Activated naive CD8-positive, alpha-beta T cell treated with anti-CD3 and anti-CD28 coated beads for 36 hours (primary cell): ENCODE measurements at regions not wholly inside any gene's neighbourhood (a gene's known extent, or its start where the extent isn't known, plus 50 kb on each side); places are given as distances from the start of the nearest gene placed in this dataset.

Source experiments
- DNase-seq: peaks from one replicate; pipeline ENCODE4 v3.0.0; 2021
- H3K27ac Mint-ChIP-seq: one replicate; pipeline ENCODE4 v1.8.0; 2022; ENCODE audit warnings: mild to moderate bottlenecking, moderate library complexity, mixed read lengths
- H3K27me3 Mint-ChIP-seq: one replicate; pipeline ENCODE4 v1.8.0; 2022; ENCODE audit warnings: mild to moderate bottlenecking, mixed read lengths
- H3K36me3 Mint-ChIP-seq: one replicate; pipeline ENCODE4 v1.8.0; 2021; ENCODE audit warnings: mild to moderate bottlenecking, mixed read lengths
- H3K4me1 Mint-ChIP-seq: one replicate; pipeline ENCODE4 v1.8.0; 2021; ENCODE audit warnings: mixed read lengths
- H3K4me3 Mint-ChIP-seq: one replicate; pipeline ENCODE4 v1.8.0; 2022; ENCODE audit warnings: mild to moderate bottlenecking, moderate library complexity, mixed read lengths
- H3K9me3 Mint-ChIP-seq: one replicate; pipeline ENCODE4 v1.8.0; 2022; ENCODE audit warnings: mixed read lengths

DNA sequence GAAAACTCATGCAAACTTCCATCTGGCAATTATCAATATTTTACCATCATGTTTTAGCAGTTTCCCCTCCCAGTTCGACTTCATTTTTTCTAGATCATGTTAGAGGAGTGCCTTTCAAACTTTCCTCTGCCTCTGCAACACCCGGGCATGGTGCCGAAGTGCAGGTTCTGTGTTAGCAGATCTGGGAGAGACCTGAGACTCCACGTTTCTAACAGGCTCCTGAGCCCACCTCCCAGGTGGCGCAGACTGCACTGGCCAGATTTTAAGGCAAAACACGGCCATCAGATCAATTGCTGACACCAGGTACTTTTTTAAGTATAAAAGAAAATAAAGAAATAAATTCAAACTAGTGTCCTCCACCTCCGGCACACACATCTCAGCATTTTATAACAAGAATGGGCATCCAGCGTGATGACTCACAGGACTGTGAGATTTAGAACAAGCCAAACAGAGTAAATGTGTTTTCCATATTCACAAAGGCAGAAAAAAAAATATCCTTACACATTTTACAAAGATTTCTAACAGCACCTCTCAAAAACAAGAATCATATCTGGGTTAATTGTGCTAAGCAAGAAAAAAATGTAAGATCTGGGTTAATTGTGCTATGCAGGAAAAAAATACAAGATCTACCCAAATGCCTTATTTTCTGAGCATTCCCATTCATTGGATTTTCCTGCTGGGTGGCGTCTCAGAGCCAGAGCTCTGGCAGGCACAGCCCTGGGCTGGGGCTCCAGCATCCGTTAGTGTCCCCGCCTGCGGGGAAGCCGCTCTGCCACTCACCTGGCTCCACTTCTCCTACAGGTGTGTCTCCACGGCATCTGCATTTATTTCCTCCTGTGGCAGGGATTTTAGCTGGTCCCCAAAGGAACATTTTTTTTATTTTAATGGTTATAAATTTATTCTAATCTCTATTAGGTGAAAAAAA is 127.9 kb upstream of the SOX1 start:
- no peaks in the 10 kb centered on the region for H3K4me1 Mint-ChIP-seq
- H3K36me3 Mint-ChIP-seq = no peaks in the 10 kb centered on the region
- H3K9me3 Mint-ChIP-seq = peaks cover 4% of the 10 kb centered on the region
- no peak overlapping the region for H3K4me3 Mint-ChIP-seq
- H3K27me3 Mint-ChIP-seq = peaks cover 6% of the 10 kb centered on the region
- H3K27ac Mint-ChIP-seq = no peak overlapping the region
- no peak for DNase-seq

- Mint-ChIP-seq H3K9me3 (peaks cover 4% of the 10 kb centered on the region), H3K36me3 (no peaks in the 10 kb centered on the region)
Measured at GRCh38 chr13:111939666-111940278, 127.2 kb upstream of the SOX1 start.

GRCh38 chr13:111940892-111941291 is 126.1 kb upstream of the SOX1 start:
- H3K4me3 Mint-ChIP-seq = no peak overlapping the region

More at GRCh38 chr13:111939666-111940278, 127.2 kb upstream of the SOX1 start:
- Mint-ChIP-seq H3K4me3 (no peak overlapping the region), H3K4me1 (no peaks in the 10 kb centered on the region), H3K27me3 (peaks cover 6% of the 10 kb centered on the region), H3K27ac (no peak overlapping the region)
- DNase-seq = no peak

GRCh38 chr13:111941845-111942447 is 125.0 kb upstream of the SOX1 start:
- Mint-ChIP-seq H3K4me3 (no peak overlapping the region), H3K4me1 (no peaks in the 10 kb centered on the region), H3K36me3 (no peaks in the 10 kb centered on the region), H3K9me3 (no peaks in the 10 kb centered on the region), H3K27me3 (peaks cover 9% of the 10 kb centered on the region), H3K27ac (no peak overlapping the region)
- DNase-seq = no peak

More at GRCh38 chr13:111940892-111941291, 126.1 kb upstream of the SOX1 start:
- DNase-seq = no peak
- Mint-ChIP-seq H3K27me3 (peaks cover 9% of the 10 kb centered on the region), H3K36me3 (no peaks in the 10 kb centered on the region), H3K27ac (no peak overlapping the region), H3K9me3 (no peaks in the 10 kb centered on the region), H3K4me1 (no peaks in the 10 kb centered on the region)

DNA sequence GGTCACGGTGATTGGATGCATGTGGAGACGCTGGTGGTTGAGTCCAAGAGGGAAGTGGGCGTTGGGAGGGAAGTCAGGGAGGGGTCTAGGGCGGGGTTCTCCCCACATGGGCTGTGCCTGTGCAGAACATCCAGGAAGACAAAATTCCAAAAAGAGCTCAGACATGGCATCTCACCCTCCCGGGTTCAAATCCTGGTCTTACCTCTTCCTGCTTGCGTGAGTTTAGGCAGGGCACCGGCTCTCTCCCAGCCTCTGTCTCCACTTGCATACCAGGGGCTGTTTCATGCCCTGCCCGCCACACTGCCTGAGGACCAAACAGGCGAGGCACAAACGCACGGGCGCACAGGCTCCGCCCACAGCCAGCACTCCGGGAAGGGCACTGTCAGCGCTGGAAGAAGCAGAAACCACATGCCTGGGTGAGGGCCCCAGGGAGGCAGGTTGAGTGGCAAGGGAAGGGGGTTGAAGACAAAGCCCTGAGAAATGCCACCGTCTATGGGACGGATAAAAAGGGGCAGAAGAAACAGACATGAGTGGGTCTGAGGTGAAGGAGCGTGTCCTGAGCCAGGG is 123.6 kb upstream of the SOX1 start:
- Mint-ChIP-seq H3K27me3 (peaks cover 10% of the 10 kb centered on the region), H3K4me1 (no peaks in the 10 kb centered on the region), H3K27ac (no peak overlapping the region), H3K36me3 (no peaks in the 10 kb centered on the region), H3K9me3 (no peaks in the 10 kb centered on the region), H3K4me3 (no peak overlapping the region)
- DNase-seq = no peak

GRCh38 chr13:111944171-111944583 is 122.8 kb upstream of the SOX1 start:
- no peak overlapping the region for H3K27ac Mint-ChIP-seq
- DNase-seq = no peak
- H3K4me1 Mint-ChIP-seq = no peaks in the 10 kb centered on the region
- H3K27me3 Mint-ChIP-seq = peaks cover 17% of the 10 kb centered on the region
- no peak overlapping the region for H3K4me3 Mint-ChIP-seq
- H3K9me3 Mint-ChIP-seq = no peaks in the 10 kb centered on the region
- no peaks in the 10 kb centered on the region for H3K36me3 Mint-ChIP-seq

- no peak overlapping the region for H3K4me3 Mint-ChIP-seq
Measured at GRCh38 chr13:111945086-111945485, 121.9 kb upstream of the SOX1 start.

DNA sequence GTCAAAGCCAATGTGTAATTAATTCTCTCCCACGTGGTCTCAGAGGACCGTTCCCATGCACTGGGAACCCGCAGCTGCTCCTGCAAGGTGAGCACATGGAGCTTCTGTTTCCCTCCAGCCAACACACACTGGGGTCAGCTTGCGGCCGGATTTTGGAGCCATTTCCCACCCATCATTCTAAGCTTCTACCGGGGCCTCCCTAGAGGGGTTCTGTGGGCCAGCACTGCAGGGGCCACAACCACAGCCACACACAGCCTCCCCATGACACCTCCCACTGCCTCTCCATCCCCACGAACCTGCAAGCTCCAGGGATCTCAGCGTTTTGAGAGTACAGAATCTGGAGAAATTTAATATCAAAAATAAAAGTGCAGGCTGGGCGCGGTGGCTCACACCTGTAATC is 120.7 kb upstream of the SOX1 start:
- Mint-ChIP-seq H3K9me3 (no peaks in the 10 kb centered on the region), H3K27ac (no peak overlapping the region), H3K27me3 (peaks cover 12% of the 10 kb centered on the region), H3K36me3 (no peaks in the 10 kb centered on the region), H3K4me3 (no peak overlapping the region), H3K4me1 (no peaks in the 10 kb centered on the region)
- DNase-seq = no peak

More at GRCh38 chr13:111945086-111945485, 121.9 kb upstream of the SOX1 start:
- DNase-seq = no peak
- Mint-ChIP-seq H3K27me3 (peaks cover 14% of the 10 kb centered on the region), H3K4me1 (no peaks in the 10 kb centered on the region), H3K27ac (no peak overlapping the region), H3K36me3 (no peaks in the 10 kb centered on the region), H3K9me3 (no peaks in the 10 kb centered on the region)

DNA sequence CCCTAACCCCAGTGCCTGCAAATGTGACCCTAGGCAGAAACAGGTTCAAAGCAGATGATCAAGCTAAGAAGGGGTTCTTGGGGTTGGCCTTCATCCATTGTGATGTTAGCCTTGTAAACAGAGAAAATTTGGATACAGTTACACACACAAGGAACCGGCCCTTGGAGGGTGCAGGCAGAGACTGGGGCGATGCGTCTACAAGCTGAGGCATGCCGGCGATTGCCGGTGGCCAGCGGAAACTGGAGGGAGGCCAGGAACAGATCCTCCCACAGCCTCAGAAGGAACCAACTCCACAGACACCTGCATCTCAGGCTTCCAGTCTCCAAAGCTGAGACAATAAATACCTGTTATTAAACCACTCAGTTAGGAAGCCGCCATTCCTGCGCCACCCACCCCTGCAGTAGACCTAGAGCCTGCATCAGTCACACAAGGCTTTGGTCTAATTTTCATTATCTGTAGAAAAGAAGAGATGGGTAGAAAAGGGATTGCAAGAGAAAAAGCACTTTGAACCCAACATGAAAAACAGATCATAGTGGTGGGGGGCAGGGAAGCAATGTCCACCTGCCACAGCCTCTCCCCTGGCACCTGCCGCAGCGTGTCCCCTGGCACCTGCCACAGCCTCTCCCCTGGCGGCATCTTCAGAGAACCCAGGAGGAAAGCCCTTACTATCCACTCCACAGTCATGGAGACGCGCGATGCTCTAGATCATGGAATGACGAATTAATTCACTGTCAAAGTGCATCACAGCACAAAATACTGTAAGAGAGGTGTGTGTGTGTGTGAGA is 119.7 kb upstream of the SOX1 start:
- Mint-ChIP-seq H3K9me3 (no peaks in the 10 kb centered on the region), H3K4me3 (no peak overlapping the region), H3K36me3 (no peaks in the 10 kb centered on the region), H3K4me1 (no peaks in the 10 kb centered on the region), H3K27me3 (peaks cover 12% of the 10 kb centered on the region), H3K27ac (no peak overlapping the region)
- DNase-seq = no peak

- Mint-ChIP-seq H3K36me3 (no peaks in the 10 kb centered on the region), H3K4me1 (no peaks in the 10 kb centered on the region), H3K27me3 (peaks cover 12% of the 10 kb centered on the region), H3K9me3 (no peaks in the 10 kb centered on the region), H3K4me3 (no peak overlapping the region), H3K27ac (no peak overlapping the region)
- DNase-seq = no peak
Measured at GRCh38 chr13:111947876-111948275, 119.1 kb upstream of the SOX1 start.

DNA sequence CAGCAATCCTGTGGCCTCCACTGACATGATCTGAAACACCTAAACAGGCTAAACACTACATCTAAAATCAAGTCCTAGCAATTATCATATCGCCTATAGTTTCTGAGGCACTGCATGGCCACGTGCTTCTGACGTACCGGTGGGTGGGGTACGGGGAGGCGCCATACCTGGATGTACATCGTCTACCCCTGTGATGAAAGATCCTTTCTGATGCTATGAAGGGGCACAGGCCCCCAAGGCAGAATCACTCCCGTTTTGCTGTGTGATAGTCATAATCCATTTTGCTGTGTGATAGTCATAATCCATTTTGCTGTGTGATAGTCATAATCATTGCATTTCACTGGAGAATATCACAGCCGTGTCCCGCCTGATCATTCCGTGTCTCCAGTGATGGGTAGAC is 118.7 kb upstream of the SOX1 start:
- no peaks in the 10 kb centered on the region for H3K4me1 Mint-ChIP-seq
- no peak overlapping the region for H3K4me3 Mint-ChIP-seq
- no peak for DNase-seq
- no peaks in the 10 kb centered on the region for H3K9me3 Mint-ChIP-seq
- H3K36me3 Mint-ChIP-seq = no peaks in the 10 kb centered on the region
- H3K27ac Mint-ChIP-seq = no peak overlapping the region
- H3K27me3 Mint-ChIP-seq = peaks cover 12% of the 10 kb centered on the region

GRCh38 chr13:111948811-111949210 is 118.1 kb upstream of the SOX1 start:
- Mint-ChIP-seq H3K9me3 (no peaks in the 10 kb centered on the region), H3K27me3 (peaks cover 12% of the 10 kb centered on the region), H3K27ac (no peak overlapping the region), H3K4me1 (no peaks in the 10 kb centered on the region), H3K36me3 (no peaks in the 10 kb centered on the region), H3K4me3 (no peak overlapping the region)
- DNase-seq = no peak

DNA sequence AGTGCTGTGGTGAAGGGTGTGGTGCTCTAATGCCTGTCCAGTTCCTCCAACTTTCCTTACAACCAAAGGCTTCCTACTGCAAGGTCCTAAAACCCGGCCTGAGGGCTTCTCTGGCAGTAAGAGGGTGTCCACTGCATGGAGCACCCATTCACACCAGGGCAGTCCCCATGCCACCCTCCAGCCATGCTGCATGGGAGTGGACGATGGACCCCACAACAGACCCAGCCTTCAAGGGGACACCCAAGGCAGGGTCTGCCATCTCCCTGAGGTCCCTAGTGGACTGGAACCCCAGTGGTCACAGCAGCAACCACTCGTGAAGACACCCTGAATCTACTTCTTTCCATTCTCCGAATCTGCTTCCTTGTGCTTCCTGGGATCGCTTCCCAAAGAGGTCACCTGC is 117.6 kb upstream of the SOX1 start:
- H3K36me3 Mint-ChIP-seq = no peaks in the 10 kb centered on the region
- no peak for DNase-seq
- H3K27ac Mint-ChIP-seq = no peak overlapping the region

GRCh38 chr13:111950697-111951096 is 116.3 kb upstream of the SOX1 start:
- H3K27me3 Mint-ChIP-seq = peaks cover 11% of the 10 kb centered on the region
- DNase-seq = no peak
- no peaks in the 10 kb centered on the region for H3K4me1 Mint-ChIP-seq
- no peaks in the 10 kb centered on the region for H3K36me3 Mint-ChIP-seq
- H3K27ac Mint-ChIP-seq = no peak overlapping the region
- H3K4me3 Mint-ChIP-seq = no peak overlapping the region
- H3K9me3 Mint-ChIP-seq = no peaks in the 10 kb centered on the region

More for the DNA sequence above, 117.6 kb upstream of the SOX1 start:
- H3K9me3 Mint-ChIP-seq = no peaks in the 10 kb centered on the region
- H3K4me1 Mint-ChIP-seq = no peaks in the 10 kb centered on the region
- H3K4me3 Mint-ChIP-seq = no peak overlapping the region
- H3K27me3 Mint-ChIP-seq = peaks cover 12% of the 10 kb centered on the region
